ENCODE measurements at regions not wholly inside any gene's neighbourhood (a gene's known extent, or its start where the extent isn't known, plus 50 kb on each side); places are given as distances from the start of the nearest gene placed in this dataset.

DNA sequence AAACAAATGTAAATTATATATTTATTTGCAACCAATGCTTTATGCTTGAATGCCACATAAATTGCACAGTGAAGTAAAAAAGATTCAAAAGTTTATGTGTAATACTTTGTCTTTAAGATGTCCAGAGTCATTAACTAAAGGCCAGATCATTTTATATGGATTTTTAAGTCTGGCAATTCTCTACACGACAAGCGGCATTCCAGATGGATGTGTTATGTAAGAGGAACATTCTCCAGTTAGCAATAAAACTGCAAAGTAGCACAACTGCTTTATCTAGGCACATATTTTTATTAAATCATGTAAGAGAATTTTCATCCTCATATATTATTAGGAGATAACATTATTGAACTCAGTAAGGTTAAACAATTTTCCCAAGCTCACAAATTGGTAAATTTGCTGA, 1717.7 kb upstream of the SEL1L start:
- no peaks in the 10 kb centered on the region for H3K9me3 ChIP-seq (replicated peaks; ENCODE audit: low read length)

DNA sequence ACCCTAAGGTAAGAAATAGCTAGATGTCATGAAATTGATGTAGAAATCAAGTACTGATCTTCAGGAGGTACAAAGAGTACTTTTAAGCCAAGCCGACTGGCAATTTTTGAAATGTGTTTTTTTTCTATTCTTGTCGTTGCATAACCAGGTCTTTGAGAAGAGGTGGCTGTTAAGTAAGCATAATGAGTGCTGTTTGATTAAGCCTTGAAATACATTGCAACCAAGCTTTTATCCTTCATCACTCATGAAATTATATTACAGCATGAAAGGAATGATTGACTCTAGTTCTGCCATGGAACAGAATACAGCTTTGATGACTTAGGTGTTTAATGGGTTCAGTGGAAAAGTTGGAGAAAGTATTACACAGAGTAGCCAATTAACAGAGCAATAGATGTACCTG, 1720.2 kb upstream of the SEL1L start:
- H3K4me1 ChIP-seq (ENCODE audit: control insufficient read depth, insufficient read depth, low read length): no peaks in the 10 kb centered on the region
- no peaks in the 10 kb centered on the region for H3K36me3 ChIP-seq (ENCODE audit: insufficient read depth, low read length)
- no peaks in the 10 kb centered on the region for H3K9me3 ChIP-seq (replicated peaks; ENCODE audit: low read length)
- H3K4me3 ChIP-seq (ENCODE audit: low read length): no peak overlapping the region
- H3K27me3 ChIP-seq (ENCODE audit: control insufficient read depth, insufficient read depth, low read length): no peaks in the 10 kb centered on the region
- no peak overlapping the region for H3K4me2 ChIP-seq (ENCODE audit: low read length)
- H3K9ac ChIP-seq (ENCODE audit: low read depth, low read length): no peak overlapping the region

More for the DNA sequence above, 1717.7 kb upstream of the SEL1L start:
- no peak overlapping the region for H3K4me2 ChIP-seq (ENCODE audit: low read length)
- no peaks in the 10 kb centered on the region for H3K36me3 ChIP-seq (ENCODE audit: insufficient read depth, low read length)
- no peak overlapping the region for H3K4me3 ChIP-seq (ENCODE audit: low read length)
- H3K9ac ChIP-seq (ENCODE audit: low read depth, low read length): no peak overlapping the region
- H3K4me1 ChIP-seq (ENCODE audit: control insufficient read depth, insufficient read depth, low read length): no peaks in the 10 kb centered on the region
- no peaks in the 10 kb centered on the region for H3K27me3 ChIP-seq (ENCODE audit: control insufficient read depth, insufficient read depth, low read length)

DNA sequence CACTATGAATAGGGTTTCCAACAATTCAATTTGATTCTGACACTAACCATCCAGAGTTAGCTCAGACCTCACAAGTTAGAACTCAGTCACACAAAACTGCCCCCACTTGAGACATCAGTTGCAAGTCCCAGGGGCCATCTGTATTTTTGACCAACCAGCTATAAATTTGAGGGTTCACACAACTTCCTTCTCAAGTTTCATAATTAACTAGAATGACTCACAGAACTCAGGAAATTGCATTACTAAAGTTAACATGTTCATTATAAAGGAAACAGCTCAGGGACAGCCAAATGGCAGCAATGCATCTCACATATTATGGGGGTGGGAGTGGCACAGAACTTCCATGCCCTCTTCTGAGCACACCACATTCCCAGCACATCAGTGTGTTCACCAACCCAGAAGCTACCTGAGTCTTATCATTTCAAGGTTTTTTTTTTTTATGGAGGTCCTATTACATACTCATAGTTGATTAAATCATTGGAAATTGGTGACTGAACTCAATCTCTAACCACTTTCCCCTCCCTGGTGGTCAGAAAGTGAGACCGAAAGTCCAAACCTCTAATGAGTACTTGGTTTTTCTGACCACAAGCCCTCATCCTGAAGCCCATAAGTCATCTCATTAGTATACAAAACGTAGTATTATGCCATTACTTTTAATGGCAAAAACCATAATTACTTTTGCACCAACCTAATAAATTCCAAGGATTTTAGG, 1721.5 kb upstream of the SEL1L start:
- H3K36me3 ChIP-seq (ENCODE audit: insufficient read depth, low read length): no peaks in the 10 kb centered on the region
- H3K4me3 ChIP-seq (ENCODE audit: low read length): no peak overlapping the region
- H3K27me3 ChIP-seq (ENCODE audit: control insufficient read depth, insufficient read depth, low read length): no peaks in the 10 kb centered on the region
- H3K4me1 ChIP-seq (ENCODE audit: control insufficient read depth, insufficient read depth, low read length): no peaks in the 10 kb centered on the region
- no peaks in the 10 kb centered on the region for H3K9me3 ChIP-seq (replicated peaks; ENCODE audit: low read length)
- H3K4me2 ChIP-seq (ENCODE audit: low read length): no peak overlapping the region
- H3K9ac ChIP-seq (ENCODE audit: low read depth, low read length): no peak overlapping the region

DNA sequence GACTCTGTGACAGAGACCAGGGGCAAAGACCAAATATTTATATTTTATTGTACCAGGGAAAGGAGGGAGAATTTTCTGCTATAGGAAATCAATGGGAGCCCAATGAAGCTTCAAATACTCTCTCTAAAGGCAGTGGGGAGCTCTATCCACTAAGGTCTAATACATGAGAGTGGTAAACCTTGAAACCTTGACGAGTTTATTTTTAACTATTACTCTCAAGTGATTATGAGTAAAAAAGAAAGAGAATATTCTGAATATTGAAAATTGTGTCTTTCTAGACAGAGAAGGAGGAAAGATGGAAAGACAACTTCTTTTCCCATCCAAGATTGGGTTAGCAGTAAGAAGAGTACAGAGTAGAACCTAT, 1722.1 kb upstream of the SEL1L start:
- Histone ChIP-seq H3K9ac (ENCODE audit: low read depth, low read length) (no peak overlapping the region), H3K4me2 (ENCODE audit: low read length) (no peak overlapping the region)

DNA sequence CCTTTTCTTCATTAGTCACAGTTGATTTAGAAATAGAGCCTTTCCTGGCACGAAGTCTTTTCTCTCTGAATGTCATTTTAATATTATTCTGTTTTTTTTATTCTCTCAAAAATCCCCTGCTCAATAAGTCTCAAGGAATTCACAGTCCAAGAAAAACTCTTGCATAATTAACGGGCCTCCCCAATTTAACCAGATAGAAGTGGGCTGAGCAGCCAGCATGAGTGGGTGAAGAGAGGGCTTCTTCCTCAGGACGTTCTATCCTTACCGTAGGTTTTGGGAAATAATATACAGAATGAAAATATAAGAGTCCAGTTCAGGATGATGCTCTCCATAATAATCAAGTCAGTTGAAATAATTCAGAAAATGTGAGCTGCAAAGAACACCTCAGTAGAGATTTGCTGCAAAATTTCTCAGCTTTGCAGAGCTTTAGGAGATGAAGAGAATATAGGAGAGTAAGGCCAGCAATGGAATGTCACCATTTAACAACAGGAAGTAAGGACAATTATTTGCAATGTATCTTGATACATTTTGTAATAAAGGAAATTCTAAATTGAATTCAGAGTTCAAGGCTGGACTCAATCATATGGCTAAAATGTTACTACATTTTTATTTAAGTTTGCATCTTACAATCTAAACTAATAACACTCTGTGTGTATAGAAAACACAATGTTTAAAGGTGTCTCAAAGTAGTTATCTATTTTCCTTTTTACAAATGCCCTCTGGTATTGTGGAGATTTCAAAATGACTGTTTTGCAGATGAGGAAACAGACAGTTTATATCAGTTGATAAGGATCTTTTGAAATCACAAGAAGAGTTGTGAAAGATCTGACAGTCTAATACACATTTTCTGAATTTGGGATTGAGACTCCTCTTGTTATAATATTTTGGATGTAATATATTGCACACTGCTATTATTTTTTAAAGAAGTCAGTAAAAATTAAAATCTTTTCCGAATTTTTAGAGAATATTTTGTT, 1724.1 kb upstream of the SEL1L start:
- no peaks in the 10 kb centered on the region for H3K36me3 ChIP-seq (ENCODE audit: insufficient read depth, low read length)
- H3K4me2 ChIP-seq (ENCODE audit: low read length): no peak overlapping the region
- no peak overlapping the region for H3K9ac ChIP-seq (ENCODE audit: low read depth, low read length)
- H3K9me3 ChIP-seq (replicated peaks; ENCODE audit: low read length): no peaks in the 10 kb centered on the region
- H3K27me3 ChIP-seq (ENCODE audit: control insufficient read depth, insufficient read depth, low read length): no peaks in the 10 kb centered on the region
- no peaks in the 10 kb centered on the region for H3K4me1 ChIP-seq (ENCODE audit: control insufficient read depth, insufficient read depth, low read length)
- H3K4me3 ChIP-seq (ENCODE audit: low read length): no peak overlapping the region

More for the DNA sequence above, 1722.1 kb upstream of the SEL1L start:
- Histone ChIP-seq H3K4me3 (ENCODE audit: low read length) (no peak overlapping the region), H3K36me3 (ENCODE audit: insufficient read depth, low read length) (no peaks in the 10 kb centered on the region), H3K4me1 (ENCODE audit: control insufficient read depth, insufficient read depth, low read length) (no peaks in the 10 kb centered on the region), H3K9me3 (replicated peaks; ENCODE audit: low read length) (no peaks in the 10 kb centered on the region), H3K27me3 (ENCODE audit: control insufficient read depth, insufficient read depth, low read length) (no peaks in the 10 kb centered on the region)

DNA sequence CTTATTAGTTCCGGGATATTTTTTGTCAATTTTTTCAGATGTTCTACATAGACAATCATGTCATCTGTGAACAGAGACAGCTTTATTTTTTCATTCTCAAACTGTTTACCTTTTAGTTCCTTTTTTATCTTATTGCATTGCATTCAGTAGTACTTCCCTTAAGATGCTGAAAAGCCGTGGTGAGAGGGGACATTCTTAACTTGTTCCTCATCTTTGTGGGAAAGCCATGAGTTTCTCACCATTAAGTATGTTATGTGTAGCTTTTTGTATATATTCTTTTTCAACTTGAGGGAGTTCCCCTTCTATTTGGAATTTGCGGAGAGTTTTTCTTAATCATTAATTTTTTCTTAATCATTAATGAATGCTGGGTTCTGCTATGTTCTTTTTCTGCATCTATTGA, 1727.1 kb upstream of the SEL1L start:
- H3K4me1 ChIP-seq (ENCODE audit: control insufficient read depth, insufficient read depth, low read length): no peaks in the 10 kb centered on the region
- no peaks in the 10 kb centered on the region for H3K36me3 ChIP-seq (ENCODE audit: insufficient read depth, low read length)
- H3K4me3 ChIP-seq (ENCODE audit: low read length): no peak overlapping the region
- H3K4me2 ChIP-seq (ENCODE audit: low read length): no peak overlapping the region
- no peak overlapping the region for H3K9ac ChIP-seq (ENCODE audit: low read depth, low read length)
- no peaks in the 10 kb centered on the region for H3K9me3 ChIP-seq (replicated peaks; ENCODE audit: low read length)
- H3K27me3 ChIP-seq (ENCODE audit: control insufficient read depth, insufficient read depth, low read length): no peaks in the 10 kb centered on the region

DNA sequence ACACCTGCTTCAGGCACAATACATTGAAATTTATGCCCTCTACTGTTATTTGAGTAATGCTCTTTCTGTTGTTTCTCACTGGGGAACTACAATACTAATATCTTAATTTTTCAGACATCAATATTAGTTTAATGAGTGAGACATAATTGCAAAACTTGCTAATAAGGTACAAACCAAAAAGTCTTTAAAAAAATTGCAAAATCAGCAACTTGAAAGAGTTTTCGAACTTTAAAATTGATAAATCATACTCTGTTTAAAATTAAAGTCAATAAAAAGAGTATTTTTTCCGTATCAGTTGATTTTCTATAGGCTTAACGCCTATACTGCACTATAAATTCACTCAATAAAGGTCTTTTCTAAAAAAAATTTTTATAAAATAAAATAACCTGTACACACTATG, 1735.9 kb upstream of the SEL1L start:
- Histone ChIP-seq H3K27me3 (ENCODE audit: control insufficient read depth, insufficient read depth, low read length) (no peaks in the 10 kb centered on the region), H3K4me1 (ENCODE audit: control insufficient read depth, insufficient read depth, low read length) (no peaks in the 10 kb centered on the region), H3K9ac (ENCODE audit: low read depth, low read length) (no peak overlapping the region), H3K9me3 (replicated peaks; ENCODE audit: low read length) (no peaks in the 10 kb centered on the region), H3K36me3 (ENCODE audit: insufficient read depth, low read length) (no peaks in the 10 kb centered on the region), H3K4me3 (ENCODE audit: low read length) (no peak overlapping the region), H3K4me2 (ENCODE audit: low read length) (no peak overlapping the region)

DNA sequence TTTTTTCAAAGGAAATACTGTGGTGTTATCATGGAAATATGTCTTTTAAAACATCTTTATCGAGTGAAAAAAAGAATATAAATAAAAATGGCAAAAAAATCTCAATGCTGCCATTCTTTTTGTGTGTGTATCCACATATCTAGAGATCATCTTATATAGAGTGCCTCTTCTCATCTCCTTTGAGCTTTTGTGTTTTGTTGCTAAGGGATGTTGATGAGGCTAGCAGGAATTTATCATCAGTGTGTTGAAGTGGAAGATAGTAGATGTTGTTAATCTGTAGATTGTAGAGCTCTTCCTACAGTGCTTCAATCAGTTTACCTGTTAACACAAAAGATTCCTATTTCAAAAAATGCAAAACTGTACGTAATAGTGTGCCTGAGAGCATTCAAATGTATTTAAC, 1738.0 kb upstream of the SEL1L start:
- no peak overlapping the region for H3K4me2 ChIP-seq (ENCODE audit: low read length)
- no peaks in the 10 kb centered on the region for H3K9me3 ChIP-seq (replicated peaks; ENCODE audit: low read length)
- H3K4me3 ChIP-seq (ENCODE audit: low read length): no peak overlapping the region

DNA sequence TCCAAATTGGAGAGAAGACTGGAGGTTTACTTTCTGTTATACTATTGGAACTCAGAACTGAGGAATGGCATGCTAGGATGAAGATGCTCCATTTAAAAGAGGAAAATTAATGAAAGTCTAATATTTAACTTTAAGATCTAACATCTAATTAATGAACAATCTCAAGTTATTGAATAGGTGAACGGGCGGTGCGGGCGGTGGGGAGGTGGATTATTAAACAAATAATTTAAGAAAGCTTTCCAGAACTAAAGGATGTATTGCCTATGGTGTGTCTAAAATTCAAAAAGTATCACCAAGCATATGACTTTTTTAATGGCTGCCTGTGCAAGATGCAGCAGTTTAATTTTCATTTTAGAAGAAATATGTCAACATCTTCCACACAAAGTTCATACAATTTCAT, 1747.1 kb upstream of the SEL1L start:
- no peaks in the 10 kb centered on the region for H3K4me1 ChIP-seq (ENCODE audit: control insufficient read depth, insufficient read depth, low read length)
- no peak overlapping the region for H3K9ac ChIP-seq (ENCODE audit: low read depth, low read length)
- no peaks in the 10 kb centered on the region for H3K36me3 ChIP-seq (ENCODE audit: insufficient read depth, low read length)
- no peak overlapping the region for H3K4me2 ChIP-seq (ENCODE audit: low read length)
- H3K4me3 ChIP-seq (ENCODE audit: low read length): no peak overlapping the region
- H3K27me3 ChIP-seq (ENCODE audit: control insufficient read depth, insufficient read depth, low read length): no peaks in the 10 kb centered on the region
- H3K9me3 ChIP-seq (replicated peaks; ENCODE audit: low read length): no peaks in the 10 kb centered on the region

More for the DNA sequence above, 1738.0 kb upstream of the SEL1L start:
- H3K27me3 ChIP-seq (ENCODE audit: control insufficient read depth, insufficient read depth, low read length): no peaks in the 10 kb centered on the region
- no peak overlapping the region for H3K9ac ChIP-seq (ENCODE audit: low read depth, low read length)
- H3K4me1 ChIP-seq (ENCODE audit: control insufficient read depth, insufficient read depth, low read length): no peaks in the 10 kb centered on the region
- no peaks in the 10 kb centered on the region for H3K36me3 ChIP-seq (ENCODE audit: insufficient read depth, low read length)

DNA sequence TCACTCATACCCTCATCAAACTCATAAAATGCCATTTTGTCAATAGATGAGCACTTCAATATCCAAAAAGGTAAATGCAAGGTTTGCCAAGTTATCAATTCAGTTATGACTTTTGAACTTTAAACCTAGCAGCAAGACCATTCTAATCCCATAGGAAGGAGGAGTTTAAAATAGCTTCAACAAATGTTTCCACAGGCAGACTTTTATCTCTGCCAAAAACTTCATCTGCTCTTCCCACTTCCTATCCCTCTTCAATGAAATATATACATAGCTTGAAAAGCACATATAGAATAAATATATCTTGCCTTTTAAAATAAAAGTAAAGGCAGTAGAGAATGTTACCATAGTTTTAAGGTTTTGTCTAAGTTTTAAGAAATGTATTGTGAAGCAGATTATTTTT, 1749.1 kb upstream of the SEL1L start:
- H3K4me1 ChIP-seq (ENCODE audit: control insufficient read depth, insufficient read depth, low read length): no peaks in the 10 kb centered on the region
- no peak overlapping the region for H3K9ac ChIP-seq (ENCODE audit: low read depth, low read length)
- H3K36me3 ChIP-seq (ENCODE audit: insufficient read depth, low read length): no peaks in the 10 kb centered on the region
- no peak overlapping the region for H3K4me2 ChIP-seq (ENCODE audit: low read length)
- no peaks in the 10 kb centered on the region for H3K27me3 ChIP-seq (ENCODE audit: control insufficient read depth, insufficient read depth, low read length)
- no peak overlapping the region for H3K4me3 ChIP-seq (ENCODE audit: low read length)
- no peaks in the 10 kb centered on the region for H3K9me3 ChIP-seq (replicated peaks; ENCODE audit: low read length)

DNA sequence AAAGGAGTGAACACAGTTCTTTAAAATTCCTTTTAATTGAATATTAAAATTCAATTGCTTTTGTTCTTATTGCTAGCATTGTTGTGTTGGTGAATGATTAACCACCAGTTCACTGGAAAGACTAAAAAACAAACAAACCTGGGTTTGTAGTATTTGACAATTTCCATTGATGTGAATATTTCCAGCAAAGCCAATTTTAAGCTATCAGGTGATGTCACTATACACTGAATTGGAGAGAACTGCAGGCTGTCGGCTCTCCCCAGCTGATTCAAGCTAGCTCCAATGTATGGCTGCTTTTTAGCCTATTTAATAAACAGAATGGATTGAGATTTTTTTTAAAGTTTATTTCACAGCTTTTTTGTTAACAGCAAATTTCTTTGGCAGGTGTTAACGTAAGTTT, 1753.6 kb upstream of the SEL1L start:
- Histone ChIP-seq H3K27me3 (ENCODE audit: control insufficient read depth, insufficient read depth, low read length) (no peaks in the 10 kb centered on the region), H3K9ac (ENCODE audit: low read depth, low read length) (no peak overlapping the region), H3K4me1 (ENCODE audit: control insufficient read depth, insufficient read depth, low read length) (no peaks in the 10 kb centered on the region), H3K9me3 (replicated peaks; ENCODE audit: low read length) (no peaks in the 10 kb centered on the region), H3K4me3 (ENCODE audit: low read length) (no peak overlapping the region), H3K36me3 (ENCODE audit: insufficient read depth, low read length) (no peaks in the 10 kb centered on the region), H3K4me2 (ENCODE audit: low read length) (no peak overlapping the region)
